GM21717 (cell line): ENCODE measurements at regions not wholly inside any gene's neighbourhood (a gene's known extent, or its start where the extent isn't known, plus 50 kb on each side); places are given as distances from the start of the nearest gene placed in this dataset.

ENCODE experiments used
- ATAC-seq: cut with Tn5 transposase; IDR thresholded peaks from one replicate; pipeline ENCODE4 v1.9.1; 2021; ENCODE audit warnings: mild to moderate bottlenecking, moderate library complexity; ENCODE audit not compliant: unreplicated experiment

GRCh38 chr2:198715302-198715835 is 742.4 kb downstream of the SATB2 start:
- ATAC-seq, result no peak

GRCh38 chr2:198712485-198712884 is 745.3 kb downstream of the SATB2 start:
- ATAC-seq, result no peak

GRCh38 chr2:198711484-198711883 is 746.3 kb downstream of the SATB2 start:
- ATAC-seq, result peak; percentile 55

GRCh38 chr2:198710562-198710961 is 747.2 kb downstream of the SATB2 start:
- no peak for ATAC-seq

- no peak for ATAC-seq
Observed at GRCh38 chr2:198706476-198707082, 751.2 kb downstream of the SATB2 start.

- no peak for ATAC-seq
Observed at GRCh38 chr2:198703281-198703680, 754.5 kb downstream of the SATB2 start.

GRCh38 chr2:198702796-198703195 is 754.9 kb downstream of the SATB2 start:
- no peak for ATAC-seq

GRCh38 chr2:198701481-198701880 is 756.3 kb downstream of the SATB2 start:
- no peak for ATAC-seq

GRCh38 chr2:198700319-198700718 is 757.4 kb downstream of the SATB2 start:
- ATAC-seq, result peak; percentile 51

GRCh38 chr2:198698230-198698629 is 759.5 kb downstream of the SATB2 start:
- ATAC-seq, result peak; percentile 61

GRCh38 chr2:198697794-198698193 is 759.9 kb downstream of the SATB2 start:
- no peak for ATAC-seq

GRCh38 chr2:198697218-198697617 is 760.5 kb downstream of the SATB2 start:
- ATAC-seq, result no peak

- no peak for ATAC-seq
Observed at GRCh38 chr2:198695879-198696278, 761.9 kb downstream of the SATB2 start.

GRCh38 chr2:198692907-198693510 is 764.7 kb downstream of the SATB2 start:
- ATAC-seq, result no peak

GRCh38 chr2:198691236-198691635 is 766.5 kb downstream of the SATB2 start:
- no peak for ATAC-seq

GRCh38 chr2:198664321-198664720 is 793.4 kb downstream of the SATB2 start:
- no peak for ATAC-seq

GRCh38 chr2:198662905-198663304 is 794.8 kb downstream of the SATB2 start:
- no peak for ATAC-seq

- ATAC-seq, result no peak
Observed at GRCh38 chr2:198660501-198660900, 797.2 kb downstream of the SATB2 start.

GRCh38 chr2:198659096-198659870 is 798.5 kb downstream of the SATB2 start:
- ATAC-seq, result no peak

GRCh38 chr2:198657512-198658121 is 800.1 kb downstream of the SATB2 start:
- ATAC-seq, result no peak

- no peak for ATAC-seq
Observed at GRCh38 chr2:198656869-198657268, 800.9 kb downstream of the SATB2 start.
